AG10803 (cell line): ENCODE measurements at regions not wholly inside any gene's neighbourhood (a gene's known extent, or its start where the extent isn't known, plus 50 kb on each side); places are given as distances from the start of the nearest gene placed in this dataset.
A peak's percentile ranks its signal among the peaks of the same experiment; 100 is the strongest.
"Not testable (repeated sequence)": the region's sequence is repeated elsewhere in the genome, so short reads cannot be mapped to it uniquely, and the experiment has no call there.

Experiments
- DNase-seq: peaks from one replicate; pipeline ENCODE4 v3.0.0; 2010; ENCODE audit warnings: low read depth
- H3K4me3 ChIP-seq: 2 replicates; pipeline ENCODE4 v1.5.1; 2011; ENCODE audit warnings: mild to moderate bottlenecking, low read length, control low read depth
- CTCF ChIP-seq: conservative IDR thresholded peaks from 2 replicates; pipeline ENCODE4 v1.5.1; 2011; ENCODE audit warnings: mild to moderate bottlenecking, low read length, control low read depth, inconsistent platforms

GRCh38 chr18:63061303-63061702, 258.3 kb downstream of the BCL2 start:
- TF ChIP-seq CTCF = no peak
- no peak overlapping the region for H3K4me3 ChIP-seq

GRCh38 chr18:63058521-63058920, 261.0 kb downstream of the BCL2 start:
- no peak for TF ChIP-seq CTCF
- no peak for DNase-seq
- no peak overlapping the region for H3K4me3 ChIP-seq

More at GRCh38 chr18:63061303-63061702, 258.3 kb downstream of the BCL2 start:
- no peak for DNase-seq

GRCh38 chr18:63057707-63058106, 261.9 kb downstream of the BCL2 start:
- no peak overlapping the region for H3K4me3 ChIP-seq
- no peak for DNase-seq
- TF ChIP-seq CTCF = no peak

GRCh38 chr18:63054901-63055584, 264.5 kb downstream of the BCL2 start:
- H3K4me3 ChIP-seq = no peak overlapping the region
- no peak for TF ChIP-seq CTCF
- DNase-seq = peak; percentile 25

GRCh38 chr18:63051928-63052327, 267.6 kb downstream of the BCL2 start:
- TF ChIP-seq CTCF = no peak
- no peak for DNase-seq
- H3K4me3 ChIP-seq = no peak overlapping the region

- DNase-seq, H3K4me3 ChIP-seq: not testable (repeated sequence)
Observed at GRCh38 chr18:63050667-63051395, 268.7 kb downstream of the BCL2 start.

- TF ChIP-seq CTCF = no peak
- DNase-seq = no peak
- no peak overlapping the region for H3K4me3 ChIP-seq
Observed at GRCh38 chr18:63046375-63046774, 273.2 kb downstream of the BCL2 start.
